ENCODE measurements at regions not wholly inside any gene's neighbourhood (a gene's known extent, or its start where the extent isn't known, plus 50 kb on each side); places are given as distances from the start of the nearest gene placed in this dataset.
A peak's percentile ranks its signal among the peaks of the same experiment; 100 is the strongest.

GRCh38 chr13:33544308-33544707 lies 258.8 kb upstream of the STARD13 start:
- Mint-ChIP-seq H3K27ac (peak overlapping the region; percentile 80), H3K27me3 (no peaks in the 10 kb centered on the region), H3K4me3 (peak overlapping the region; percentile 29), H3K4me1 (peaks cover 45% of the 10 kb centered on the region), H3K9me3 (ENCODE audit: insufficient read depth) (peaks cover 2% of the 10 kb centered on the region)
- Histone ChIP-seq H3K4me3 (ENCODE audit: control extremely low read depth in 1 of 5, extremely low read depth in 1 of 5, insufficient read depth in 1 of 5, low read depth in 2 of 5, low read length in 4 of 5) (no peak overlapping the region), H3K9ac (ENCODE audit: low read length) (no peak overlapping the region), H3K4me1 (ENCODE audit: control insufficient read depth in 2 of 2, insufficient read depth in 2 of 2, low read length in 2 of 2) (peaks cover 22 to 35% of the 10 kb centered on the region in 2 donors), H3K27ac (ENCODE audit: low read length in 2 of 2) (peak overlapping the region; percentile 95 to 100), H3K79me2 (ENCODE audit: control insufficient read depth, insufficient read depth, low read length) (no peaks in the 10 kb centered on the region), H3K9me3 (ENCODE audit: control extremely low read depth in 1 of 3, control insufficient read depth in 2 of 3, insufficient read depth in 1 of 3, low read length in 2 of 3) (no peaks in the 10 kb centered on the region), H3K27me3 (replicated peaks in 1 of 4; ENCODE audit: control extremely low read depth in 1 of 4, control insufficient read depth in 3 of 4, insufficient read depth in 4 of 4, low read length in 3 of 4) (no peaks in the 10 kb centered on the region), H3K4me2 (replicated peaks; ENCODE audit: low read depth, low read length, poor library complexity, severe bottlenecking) (peak overlapping the region; percentile 80), H3K36me3 (replicated peaks in 1 of 2; ENCODE audit: control extremely low read depth in 1 of 2, control insufficient read depth in 1 of 2, extremely low read depth in 1 of 2, insufficient read depth in 2 of 2, low read length in 1 of 2) (no peaks in the 10 kb centered on the region), H2AFZ (ENCODE audit: insufficient read depth, low read depth, low read length, poor library complexity, severe bottlenecking) (peak overlapping the region; percentile 95), H4K20me1 (ENCODE audit: control insufficient read depth, insufficient read depth, low read length, poor library complexity, severe bottlenecking) (no peaks in the 10 kb centered on the region)
- DNase-seq (no peak), ATAC-seq (ENCODE audit: low read depth) (no peak)
- ChIA-PET CTCF (interaction anchor here (1.1 kb wide), 1 partner anchor 24 kb away, joined by 3 read pairs; no protein-coding TSS in a partner anchor), POLR2A (interaction anchor here (0.9 kb wide), 1 partner anchor 1242 kb away, joined by 3 read pairs; no protein-coding TSS in a partner anchor)
- no CpG with 5 or more reads among the region's 3 CpGs for WGBS (ENCODE audit: insufficient coverage)
- intact Hi-C loops (cut with micrococcal nuclease), result loop anchor here (5.0 kb wide), 3 partner anchors 183 to 897 kb away; no protein-coding TSS in a partner anchor
- no peak for TF ChIP-seq EZH2 (IDR thresholded peaks at IDR 0.05; ENCODE audit: borderline replicate concordance, insufficient read depth, low read depth, low read length, poor library complexity, severe bottlenecking)
- no peak for TF ChIP-seq CTCF (IDR thresholded peaks at IDR 0.05)

- H3K9me3 Mint-ChIP-seq (ENCODE audit: insufficient read depth), result peaks cover 2% of the 10 kb centered on the region
- no peaks in the 10 kb centered on the region for H3K27me3 Mint-ChIP-seq
- peak overlapping the region; percentile 64 for H3K27ac Mint-ChIP-seq
- Histone ChIP-seq H2AFZ (ENCODE audit: insufficient read depth, low read depth, low read length, poor library complexity, severe bottlenecking) (no peak overlapping the region), H3K27me3 (replicated peaks in 1 of 4; ENCODE audit: control extremely low read depth in 1 of 4, control insufficient read depth in 3 of 4, insufficient read depth in 4 of 4, low read length in 3 of 4) (no peaks in the 10 kb centered on the region), H3K9me3 (ENCODE audit: control extremely low read depth in 1 of 3, control insufficient read depth in 2 of 3, insufficient read depth in 1 of 3, low read length in 2 of 3) (no peaks in the 10 kb centered on the region), H3K27ac (ENCODE audit: low read length in 2 of 2) (peak overlapping the region in 1 of 2 donors; percentile 17), H4K20me1 (ENCODE audit: control insufficient read depth, insufficient read depth, low read length, poor library complexity, severe bottlenecking) (no peaks in the 10 kb centered on the region), H3K36me3 (replicated peaks in 1 of 2; ENCODE audit: control extremely low read depth in 1 of 2, control insufficient read depth in 1 of 2, extremely low read depth in 1 of 2, insufficient read depth in 2 of 2, low read length in 1 of 2) (no peaks in the 10 kb centered on the region), H3K79me2 (ENCODE audit: control insufficient read depth, insufficient read depth, low read length) (no peaks in the 10 kb centered on the region), H3K4me1 (ENCODE audit: control insufficient read depth in 2 of 2, insufficient read depth in 2 of 2, low read length in 2 of 2) (peaks cover 22 to 35% of the 10 kb centered on the region in 2 donors), H3K4me2 (replicated peaks; ENCODE audit: low read depth, low read length, poor library complexity, severe bottlenecking) (no peak overlapping the region), H3K4me3 (ENCODE audit: control extremely low read depth in 1 of 5, extremely low read depth in 1 of 5, insufficient read depth in 1 of 5, low read depth in 2 of 5, low read length in 4 of 5) (no peak overlapping the region), H3K9ac (ENCODE audit: low read length) (no peak overlapping the region)
- CTCF ChIA-PET, result no interaction called here
- 92% methylated on average over 3 of the region's 3 CpGs for WGBS (ENCODE audit: insufficient coverage)
- TF ChIP-seq CTCF (IDR thresholded peaks at IDR 0.05) (no peak), EZH2 (IDR thresholded peaks at IDR 0.05; ENCODE audit: borderline replicate concordance, insufficient read depth, low read depth, low read length, poor library complexity, severe bottlenecking) (no peak)
- no peak overlapping the region for H3K4me3 Mint-ChIP-seq
- no peak for ATAC-seq (ENCODE audit: low read depth)
- intact Hi-C loops (cut with micrococcal nuclease), result no loop called here
- POLR2A ChIA-PET, result no interaction called here
- no peak for DNase-seq
- peaks cover 45% of the 10 kb centered on the region for H3K4me1 Mint-ChIP-seq
Observed at GRCh38 chr13:33545492-33545891, 259.9 kb upstream of the STARD13 start.

Measured in B cell (primary cell).